ENCODE measurements at regions not wholly inside any gene's neighbourhood (a gene's known extent, or its start where the extent isn't known, plus 50 kb on each side); places are given as distances from the start of the nearest gene placed in this dataset.
"Not testable (repeated sequence)": the region's sequence is repeated elsewhere in the genome, so short reads cannot be mapped to it uniquely, and the experiment has no call there.

- no peak for DNase-seq
Measured at GRCh38 chr1:209155546-209155945, 428.0 kb upstream of the CAMK1G start.

GRCh38 chr1:209156991-209157390 lies 426.5 kb upstream of the CAMK1G start:
- no peak for DNase-seq

GRCh38 chr1:209157546-209158249 lies 425.8 kb upstream of the CAMK1G start:
- DNase-seq = no peak

- no peak for DNase-seq
Measured at GRCh38 chr1:209158851-209159250, 424.7 kb upstream of the CAMK1G start.

GRCh38 chr1:209160230-209160629 lies 423.3 kb upstream of the CAMK1G start:
- DNase-seq = no peak

GRCh38 chr1:209162651-209163050 lies 420.9 kb upstream of the CAMK1G start:
- DNase-seq = no peak

- DNase-seq = no peak
Measured at GRCh38 chr1:209168204-209168603, 415.3 kb upstream of the CAMK1G start.

GRCh38 chr1:209171151-209171550 lies 412.4 kb upstream of the CAMK1G start:
- DNase-seq = no peak

- DNase-seq = no peak
Measured at GRCh38 chr1:209172286-209172685, 411.2 kb upstream of the CAMK1G start.

- DNase-seq = not testable (repeated sequence)
Measured at GRCh38 chr1:209172792-209173542, 410.5 kb upstream of the CAMK1G start.

- DNase-seq = not testable (repeated sequence)
Measured at GRCh38 chr1:209173796-209174195, 409.7 kb upstream of the CAMK1G start.

GRCh38 chr1:209176866-209177430 lies 406.6 kb upstream of the CAMK1G start:
- peak; percentile 86 for DNase-seq

GRCh38 chr1:209183195-209183594 lies 400.3 kb upstream of the CAMK1G start:
- no peak for DNase-seq

- no peak for DNase-seq
Measured at GRCh38 chr1:209187589-209187988, 395.9 kb upstream of the CAMK1G start.

GRCh38 chr1:209190591-209191261 lies 392.8 kb upstream of the CAMK1G start:
- peak; percentile 16 for DNase-seq

- DNase-seq = no peak
Measured at GRCh38 chr1:209191262-209191634, 392.3 kb upstream of the CAMK1G start.

- DNase-seq = no peak
Measured at GRCh38 chr1:209196140-209196539, 387.4 kb upstream of the CAMK1G start.

- no peak for DNase-seq
Measured at GRCh38 chr1:209198961-209199750, 384.4 kb upstream of the CAMK1G start.

- DNase-seq = no peak
Measured at GRCh38 chr1:209199822-209200221, 383.7 kb upstream of the CAMK1G start.

GRCh38 chr1:209202321-209202720 lies 381.2 kb upstream of the CAMK1G start:
- not testable (repeated sequence) for DNase-seq

GRCh38 chr1:209202830-209203532 lies 380.5 kb upstream of the CAMK1G start:
- peak; percentile 6 for DNase-seq

GRCh38 chr1:209203533-209203895 lies 380.0 kb upstream of the CAMK1G start:
- no peak for DNase-seq
